ENCODE measurements at regions not wholly inside any gene's neighbourhood (a gene's known extent, or its start where the extent isn't known, plus 50 kb on each side); places are given as distances from the start of the nearest gene placed in this dataset.

DNA sequence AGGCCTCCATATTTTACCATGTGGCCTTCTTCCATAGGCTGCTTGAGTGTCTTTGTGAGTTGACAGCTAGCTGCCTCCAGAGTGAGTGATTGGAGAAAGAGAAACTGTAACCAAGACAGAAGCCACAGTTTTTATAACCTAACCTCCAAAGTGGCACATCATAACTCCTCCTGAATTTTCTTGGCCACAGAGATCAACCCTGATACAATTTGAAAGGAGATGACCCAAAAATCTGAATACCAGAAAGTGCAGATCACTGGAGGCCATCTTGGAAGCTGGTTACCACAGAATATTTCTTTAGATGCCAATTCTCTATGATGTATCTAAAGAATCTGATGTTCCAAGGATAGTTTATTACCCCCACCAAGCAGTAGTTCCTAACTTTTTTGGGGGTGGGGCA lies 254.3 kb upstream of the PDE4D start:
- TF ChIP-seq, protein P1, sequence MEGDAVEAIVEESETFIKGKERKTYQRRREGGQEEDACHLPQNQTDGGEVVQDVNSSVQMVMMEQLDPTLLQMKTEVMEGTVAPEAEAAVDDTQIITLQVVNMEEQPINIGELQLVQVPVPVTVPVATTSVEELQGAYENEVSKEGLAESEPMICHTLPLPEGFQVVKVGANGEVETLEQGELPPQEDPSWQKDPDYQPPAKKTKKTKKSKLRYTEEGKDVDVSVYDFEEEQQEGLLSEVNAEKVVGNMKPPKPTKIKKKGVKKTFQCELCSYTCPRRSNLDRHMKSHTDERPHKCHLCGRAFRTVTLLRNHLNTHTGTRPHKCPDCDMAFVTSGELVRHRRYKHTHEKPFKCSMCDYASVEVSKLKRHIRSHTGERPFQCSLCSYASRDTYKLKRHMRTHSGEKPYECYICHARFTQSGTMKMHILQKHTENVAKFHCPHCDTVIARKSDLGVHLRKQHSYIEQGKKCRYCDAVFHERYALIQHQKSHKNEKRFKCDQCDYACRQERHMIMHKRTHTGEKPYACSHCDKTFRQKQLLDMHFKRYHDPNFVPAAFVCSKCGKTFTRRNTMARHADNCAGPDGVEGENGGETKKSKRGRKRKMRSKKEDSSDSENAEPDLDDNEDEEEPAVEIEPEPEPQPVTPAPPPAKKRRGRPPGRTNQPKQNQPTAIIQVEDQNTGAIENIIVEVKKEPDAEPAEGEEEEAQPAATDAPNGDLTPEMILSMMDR (conservative IDR thresholded peaks at IDR 0.05): no peak
- no peak for TF ChIP-seq ZFX (IDR thresholded peaks at IDR 0.05)

Data from C4-2B (cell line).